ENCODE measurements at regions not wholly inside any gene's neighbourhood (a gene's known extent, or its start where the extent isn't known, plus 50 kb on each side); places are given as distances from the start of the nearest gene placed in this dataset.

- Histone ChIP-seq H3K9ac (no peak overlapping the region), H3K79me2 (ENCODE audit: insufficient read depth, low read depth) (no peaks in the 10 kb centered on the region), H3K36me3 (ENCODE audit: insufficient read depth) (no peaks in the 10 kb centered on the region), H3K4me3 (IDR thresholded peaks at IDR 0.05; ENCODE audit: insufficient read depth, low read depth, low read length) (no peak overlapping the region), H3K4me1 (ENCODE audit: low read depth, poor library complexity, severe bottlenecking) (no peaks in the 10 kb centered on the region), H3K4me2 (no peak overlapping the region), H3K27me3 (ENCODE audit: insufficient read depth, low read depth) (no peaks in the 10 kb centered on the region), H3K27ac (no peak overlapping the region), H2AFZ (ENCODE audit: low read depth) (no peak overlapping the region), H4K20me1 (ENCODE audit: insufficient read depth) (no peaks in the 10 kb centered on the region)
- TF ChIP-seq CTCF (conservative IDR thresholded peaks at IDR 0.05; ENCODE audit: low read depth, low read length), result no peak
Observed at GRCh38 chr5:9955586-9955985, 294.1 kb downstream of the ATPSCKMT start.

- Histone ChIP-seq H3K27me3 (ENCODE audit: insufficient read depth, low read depth) (no peaks in the 10 kb centered on the region), H3K4me1 (ENCODE audit: low read depth, poor library complexity, severe bottlenecking) (no peaks in the 10 kb centered on the region), H3K4me2 (no peak overlapping the region), H3K79me2 (ENCODE audit: insufficient read depth, low read depth) (no peaks in the 10 kb centered on the region), H3K4me3 (IDR thresholded peaks at IDR 0.05; ENCODE audit: insufficient read depth, low read depth, low read length) (no peak overlapping the region), H3K36me3 (ENCODE audit: insufficient read depth) (no peaks in the 10 kb centered on the region), H2AFZ (ENCODE audit: low read depth) (no peak overlapping the region), H4K20me1 (ENCODE audit: insufficient read depth) (no peaks in the 10 kb centered on the region), H3K27ac (no peak overlapping the region), H3K9ac (no peak overlapping the region)
- no peak for TF ChIP-seq CTCF (conservative IDR thresholded peaks at IDR 0.05; ENCODE audit: low read depth, low read length)
Observed at GRCh38 chr5:9954869-9955268, 294.8 kb downstream of the ATPSCKMT start.

GRCh38 chr5:9953691-9954090 is 296.0 kb downstream of the ATPSCKMT start:
- no peak overlapping the region for H2AFZ ChIP-seq (ENCODE audit: low read depth)

GRCh38 chr5:9951865-9952516 is 297.7 kb downstream of the ATPSCKMT start:
- no peaks in the 10 kb centered on the region for H4K20me1 ChIP-seq (ENCODE audit: insufficient read depth)
- H3K79me2 ChIP-seq (ENCODE audit: insufficient read depth, low read depth), result no peaks in the 10 kb centered on the region
- no peaks in the 10 kb centered on the region for H3K4me1 ChIP-seq (ENCODE audit: low read depth, poor library complexity, severe bottlenecking)
- H3K36me3 ChIP-seq (ENCODE audit: insufficient read depth), result no peaks in the 10 kb centered on the region
- no peak overlapping the region for H3K4me2 ChIP-seq
- no peak overlapping the region for H3K4me3 ChIP-seq (IDR thresholded peaks at IDR 0.05; ENCODE audit: insufficient read depth, low read depth, low read length)
- H3K9ac ChIP-seq, result no peak overlapping the region
- no peaks in the 10 kb centered on the region for H3K27me3 ChIP-seq (ENCODE audit: insufficient read depth, low read depth)
- H3K27ac ChIP-seq, result no peak overlapping the region
- no peak for TF ChIP-seq CTCF (conservative IDR thresholded peaks at IDR 0.05; ENCODE audit: low read depth, low read length)
- no peak overlapping the region for H2AFZ ChIP-seq (ENCODE audit: low read depth)

More at GRCh38 chr5:9953691-9954090, 296.0 kb downstream of the ATPSCKMT start:
- no peak overlapping the region for H3K9ac ChIP-seq
- no peaks in the 10 kb centered on the region for H4K20me1 ChIP-seq (ENCODE audit: insufficient read depth)
- TF ChIP-seq CTCF (conservative IDR thresholded peaks at IDR 0.05; ENCODE audit: low read depth, low read length), result no peak
- no peaks in the 10 kb centered on the region for H3K36me3 ChIP-seq (ENCODE audit: insufficient read depth)
- H3K4me3 ChIP-seq (IDR thresholded peaks at IDR 0.05; ENCODE audit: insufficient read depth, low read depth, low read length), result no peak overlapping the region
- no peak overlapping the region for H3K27ac ChIP-seq
- H3K79me2 ChIP-seq (ENCODE audit: insufficient read depth, low read depth), result no peaks in the 10 kb centered on the region
- H3K27me3 ChIP-seq (ENCODE audit: insufficient read depth, low read depth), result no peaks in the 10 kb centered on the region
- no peaks in the 10 kb centered on the region for H3K4me1 ChIP-seq (ENCODE audit: low read depth, poor library complexity, severe bottlenecking)
- H3K4me2 ChIP-seq, result no peak overlapping the region
